ENCODE measurements at regions not wholly inside any gene's neighbourhood (a gene's known extent, or its start where the extent isn't known, plus 50 kb on each side); places are given as distances from the start of the nearest gene placed in this dataset.

DNA sequence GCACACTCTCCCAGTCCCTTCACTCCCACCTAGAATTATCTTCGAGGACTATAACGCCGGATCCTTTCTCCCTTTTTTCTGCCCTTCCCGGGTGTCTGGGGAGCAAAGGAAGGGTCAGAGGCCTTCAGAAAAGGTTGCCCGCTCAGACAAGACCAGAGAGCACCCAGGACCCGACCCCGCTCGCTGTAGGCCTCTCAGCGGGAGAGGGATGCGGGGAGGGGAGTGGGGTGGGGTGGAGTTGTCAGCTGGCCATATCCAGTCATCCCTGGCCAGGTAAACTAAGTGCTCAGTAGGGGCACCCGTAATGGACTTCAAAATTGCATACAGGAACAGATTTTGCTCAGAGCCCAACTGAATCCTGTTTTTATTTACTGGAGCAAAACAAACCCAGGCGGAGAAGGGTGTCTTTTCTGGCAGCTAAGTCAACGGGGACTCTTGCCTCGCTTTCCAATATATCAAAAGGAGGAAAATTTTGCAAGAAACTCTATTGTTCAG is 65.0 kb downstream of the NOL4 start:
- DNase-seq: no peak

DNA sequence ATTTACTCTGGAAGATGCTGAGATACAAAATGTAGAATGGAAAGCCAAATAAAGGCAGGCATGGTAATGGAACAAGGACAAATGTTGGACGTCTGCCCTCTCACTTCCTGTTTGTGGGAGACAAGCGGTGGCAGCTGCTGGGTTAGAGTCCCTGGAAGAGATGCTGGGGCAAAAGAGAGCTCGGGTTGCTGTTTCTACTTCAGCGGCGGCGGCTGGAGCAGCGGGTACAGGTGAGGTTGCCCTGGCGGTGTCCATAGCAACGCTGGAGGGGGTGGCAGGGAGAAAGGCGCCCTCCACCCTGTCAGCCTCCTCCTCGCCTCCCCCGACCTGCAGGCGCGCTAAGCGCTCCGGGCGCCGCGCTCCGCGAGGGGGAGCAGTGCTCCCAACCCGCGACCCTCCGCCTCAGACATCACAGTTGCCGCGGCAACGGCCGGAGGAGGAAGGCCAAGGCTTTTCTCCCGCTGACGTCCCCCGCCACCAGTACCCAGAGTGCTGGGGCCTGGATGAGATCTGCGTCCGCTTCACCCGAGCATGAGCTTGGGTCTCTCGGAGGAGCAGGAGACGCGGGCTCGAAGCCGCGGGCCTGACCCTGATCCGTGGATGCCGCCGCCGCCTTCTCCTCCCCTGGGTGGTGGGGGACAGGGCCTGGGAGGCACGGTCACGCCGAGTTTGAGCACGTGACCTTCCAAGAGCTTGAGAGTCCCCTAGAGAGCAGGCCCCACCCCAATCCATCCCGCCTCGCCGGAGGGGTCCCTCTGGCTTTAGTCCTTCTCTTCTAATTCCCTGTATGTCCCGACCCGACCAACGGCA is 65.6 kb downstream of the NOL4 start:
- peak; percentile 30 for DNase-seq

GRCh38 chr18:34153711-34154110 is 71.0 kb downstream of the NOL4 start:
- DNase-seq: peak; percentile 20

GRCh38 chr18:34131006-34131405 is 93.7 kb downstream of the NOL4 start:
- no peak for DNase-seq

DNA sequence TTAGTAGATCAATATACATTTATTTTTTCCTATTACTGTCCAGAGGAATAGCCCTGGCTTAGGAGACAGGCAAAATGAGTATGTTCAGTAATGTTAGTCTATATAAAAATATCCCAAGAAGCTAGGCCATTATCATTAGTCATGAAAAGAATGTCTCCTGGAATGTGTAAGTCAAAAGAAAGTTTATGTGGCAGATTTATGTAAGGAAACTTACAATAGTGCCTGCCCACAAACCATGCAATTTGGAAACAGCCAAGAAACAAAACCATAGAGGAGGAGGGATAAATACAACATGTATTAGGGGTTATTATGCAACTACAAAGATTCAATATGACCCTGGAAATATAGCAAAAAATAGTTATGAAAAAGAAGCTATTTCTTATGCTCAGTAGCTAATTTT is 96.3 kb downstream of the NOL4 start:
- peak; percentile 86 for DNase-seq

- DNase-seq: no peak
Observed at GRCh38 chr18:34126121-34126520, 98.6 kb downstream of the NOL4 start.

- peak; percentile 60 for DNase-seq
Observed at GRCh38 chr18:34122724-34123334, 101.9 kb downstream of the NOL4 start.

- peak; percentile 84 for DNase-seq
Observed at GRCh38 chr18:34121200-34121721, 103.5 kb downstream of the NOL4 start.

- DNase-seq: peak; percentile 50
Observed at GRCh38 chr18:34120294-34120693, 104.4 kb downstream of the NOL4 start.

DNA sequence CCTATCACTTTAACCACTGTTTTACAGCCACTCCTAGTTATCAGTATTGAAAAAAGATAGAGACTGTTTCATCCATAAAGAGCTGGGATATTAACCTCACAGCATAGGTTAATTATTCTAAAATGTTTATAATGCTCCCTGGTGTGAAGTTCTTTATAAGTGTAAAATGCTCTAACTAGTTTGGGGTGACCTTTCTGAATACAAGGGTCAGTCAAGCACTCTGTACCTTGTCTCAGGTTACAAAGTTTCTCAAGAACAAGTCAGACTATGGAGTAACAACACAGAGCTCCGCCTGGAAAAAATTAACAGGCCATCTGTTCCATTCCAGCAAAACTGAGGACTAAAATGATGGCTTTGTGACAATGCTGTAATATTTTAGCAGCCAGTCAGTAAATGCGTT is 107.4 kb downstream of the NOL4 start:
- DNase-seq: peak; percentile 4

- DNase-seq: no peak
Observed at GRCh38 chr18:34115409-34116081, 109.2 kb downstream of the NOL4 start.

- no peak for DNase-seq
Observed at GRCh38 chr18:34114996-34115395, 109.7 kb downstream of the NOL4 start.

DNA sequence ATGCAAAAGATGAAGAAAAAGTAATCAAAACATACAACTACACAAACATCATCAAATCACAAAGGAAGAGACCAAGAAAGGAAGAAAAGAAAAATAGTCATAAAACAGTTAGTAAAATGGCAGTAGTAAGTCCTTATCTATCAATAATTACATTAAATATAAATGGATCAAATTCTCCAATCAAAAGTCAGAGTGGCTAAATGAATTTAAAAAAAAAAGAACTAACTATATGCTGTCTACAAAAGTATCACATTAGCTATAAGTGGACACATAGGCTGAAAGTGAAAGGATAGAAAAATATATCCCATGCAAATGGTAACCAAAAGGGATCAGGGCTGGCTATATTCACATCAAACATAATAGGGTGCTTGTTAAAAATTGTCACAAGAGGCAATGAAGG is 116.5 kb downstream of the NOL4 start:
- no peak for DNase-seq

DNA sequence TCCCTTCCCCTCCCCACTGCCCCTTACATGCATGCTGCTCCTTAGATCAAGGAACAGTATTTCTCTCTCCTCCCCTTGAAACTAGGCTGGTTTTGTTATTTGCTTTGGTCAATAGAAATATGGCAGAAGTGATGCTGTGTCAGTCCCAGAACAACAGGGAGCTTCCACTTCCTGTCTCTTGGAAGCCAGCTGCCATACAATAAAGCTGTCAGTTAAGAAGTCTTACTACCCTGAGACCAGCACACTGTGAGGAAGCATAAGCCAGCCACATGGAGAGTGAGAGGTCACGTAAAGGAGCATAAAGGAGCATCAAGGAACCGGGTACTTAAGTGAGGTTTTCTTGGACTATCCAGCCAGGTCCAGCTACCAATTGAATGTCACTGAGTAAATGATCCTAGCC is 126.6 kb downstream of the NOL4 start:
- DNase-seq: no peak

- no peak for DNase-seq
Observed at GRCh38 chr18:34097312-34097711, 127.4 kb downstream of the NOL4 start.

DNA sequence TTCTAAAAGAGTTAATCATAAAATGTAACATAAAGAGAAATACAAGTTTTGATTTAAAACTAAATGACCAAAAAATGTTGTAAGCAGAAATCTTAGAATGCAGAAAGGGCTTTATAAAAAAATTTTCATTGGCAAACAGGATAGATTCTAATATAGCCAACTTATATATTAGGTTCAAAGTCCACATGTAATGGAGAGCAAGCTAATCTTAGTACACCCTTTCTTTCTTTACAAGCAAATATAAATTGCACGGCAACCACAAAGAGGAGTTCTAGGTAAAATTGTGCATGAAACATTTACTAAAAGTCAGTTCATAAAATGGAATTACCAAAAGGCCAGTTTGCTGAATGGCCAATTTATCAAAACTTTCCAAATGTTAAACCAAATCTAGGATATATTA is 130.6 kb downstream of the NOL4 start:
- DNase-seq: no peak

DNA sequence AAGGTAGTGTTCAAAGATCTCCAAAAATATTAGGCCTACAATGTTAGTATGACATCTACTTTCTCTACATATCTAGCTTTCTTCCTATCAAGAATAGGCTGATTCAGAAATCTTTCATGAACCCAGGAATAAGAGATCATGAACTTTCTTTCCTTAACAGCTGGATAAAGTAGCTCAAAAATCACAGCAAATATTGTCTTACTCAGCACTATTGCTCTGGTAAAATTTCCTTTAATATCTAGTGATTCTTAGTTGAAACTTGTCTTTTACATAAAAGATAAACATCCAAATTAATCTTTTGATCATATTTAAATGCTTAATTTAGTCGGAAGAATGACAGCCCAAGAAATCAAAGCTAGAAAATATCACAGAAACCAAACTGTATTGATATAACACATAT is 131.9 kb downstream of the NOL4 start:
- no peak for DNase-seq

GRCh38 chr18:34086370-34086769 is 138.3 kb downstream of the NOL4 start:
- DNase-seq: no peak

GRCh38 chr18:34085140-34085739 is 139.5 kb downstream of the NOL4 start:
- no peak for DNase-seq

DNA sequence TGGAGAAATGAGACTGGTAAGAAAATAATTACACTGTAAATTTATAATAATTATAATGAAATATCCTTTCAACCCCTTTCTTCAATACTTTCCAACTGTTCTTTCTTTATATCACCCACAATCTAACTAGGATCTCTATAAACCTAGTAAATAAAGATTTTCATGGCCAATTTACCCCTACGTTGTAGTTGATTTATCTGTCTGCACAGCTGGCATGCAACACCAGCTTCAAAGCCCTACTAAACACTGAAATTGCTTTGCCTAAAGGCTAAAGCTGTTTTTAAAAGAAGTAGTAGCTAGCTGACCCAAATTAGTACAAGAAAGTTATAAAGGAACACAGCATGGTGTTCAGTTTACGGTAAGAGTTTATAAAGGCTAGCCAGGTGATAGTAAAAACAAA is 140.1 kb downstream of the NOL4 start:
- no peak for DNase-seq

GRCh38 chr18:34083910-34084535 is 140.7 kb downstream of the NOL4 start:
- no peak for DNase-seq

- no peak for DNase-seq
Observed at GRCh38 chr18:34077599-34077998, 147.1 kb downstream of the NOL4 start.

Data from fibroblast of upper back skin (primary cell).